ENCODE measurements at regions not wholly inside any gene's neighbourhood (a gene's known extent, or its start where the extent isn't known, plus 50 kb on each side); places are given as distances from the start of the nearest gene placed in this dataset.
"Not testable (repeated sequence)": the region's sequence is repeated elsewhere in the genome, so short reads cannot be mapped to it uniquely, and the experiment has no call there.

DNA sequence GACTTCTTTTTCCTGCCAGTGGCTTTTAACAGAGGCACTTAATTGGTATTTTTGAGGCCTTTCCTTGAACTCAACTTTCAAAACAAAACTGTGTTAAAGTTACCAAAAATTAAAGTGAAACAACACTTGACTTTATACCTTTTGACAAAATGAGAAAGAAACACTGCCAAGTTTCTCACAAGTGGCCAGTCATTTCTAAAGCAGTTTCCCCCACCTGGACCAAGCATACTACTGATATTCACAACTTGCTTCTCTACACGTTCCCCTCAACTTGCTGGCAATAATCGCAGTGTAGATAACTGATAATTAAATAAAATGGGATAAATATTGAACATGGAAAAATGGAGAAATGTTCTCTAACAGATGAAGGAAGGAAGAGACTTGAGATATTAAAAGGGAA lies 135.7 kb downstream of the TLR4 start:
- no peaks in the 10 kb centered on the region for H3K27me3 ChIP-seq
- TF ChIP-seq, protein P1, sequence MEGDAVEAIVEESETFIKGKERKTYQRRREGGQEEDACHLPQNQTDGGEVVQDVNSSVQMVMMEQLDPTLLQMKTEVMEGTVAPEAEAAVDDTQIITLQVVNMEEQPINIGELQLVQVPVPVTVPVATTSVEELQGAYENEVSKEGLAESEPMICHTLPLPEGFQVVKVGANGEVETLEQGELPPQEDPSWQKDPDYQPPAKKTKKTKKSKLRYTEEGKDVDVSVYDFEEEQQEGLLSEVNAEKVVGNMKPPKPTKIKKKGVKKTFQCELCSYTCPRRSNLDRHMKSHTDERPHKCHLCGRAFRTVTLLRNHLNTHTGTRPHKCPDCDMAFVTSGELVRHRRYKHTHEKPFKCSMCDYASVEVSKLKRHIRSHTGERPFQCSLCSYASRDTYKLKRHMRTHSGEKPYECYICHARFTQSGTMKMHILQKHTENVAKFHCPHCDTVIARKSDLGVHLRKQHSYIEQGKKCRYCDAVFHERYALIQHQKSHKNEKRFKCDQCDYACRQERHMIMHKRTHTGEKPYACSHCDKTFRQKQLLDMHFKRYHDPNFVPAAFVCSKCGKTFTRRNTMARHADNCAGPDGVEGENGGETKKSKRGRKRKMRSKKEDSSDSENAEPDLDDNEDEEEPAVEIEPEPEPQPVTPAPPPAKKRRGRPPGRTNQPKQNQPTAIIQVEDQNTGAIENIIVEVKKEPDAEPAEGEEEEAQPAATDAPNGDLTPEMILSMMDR (IDR thresholded peaks at IDR 0.05): no peak
- TF ChIP-seq POLR2A (IDR thresholded peaks at IDR 0.05): no peak
- no peak overlapping the region for H3K27ac ChIP-seq
- H3K36me3 ChIP-seq (replicated peaks in 1 of 2): no peaks in the 10 kb centered on the region
- no peaks in the 10 kb centered on the region for H3K9me3 ChIP-seq (replicated peaks in 1 of 3)
- H3K4me3 ChIP-seq: no peak overlapping the region
- intact Hi-C loops (cut with DNase I): no loop called here
- no peaks in the 10 kb centered on the region for H3K4me1 ChIP-seq (replicated peaks in 1 of 2)
- DNase-seq: no peak
- 72 to 85% (median 84%) methylated on average over 2 of the region's 2 CpGs for WGBS, 4 donors

GRCh38 chr9:117851836-117852461 lies 147.7 kb downstream of the TLR4 start:
- H3K27ac ChIP-seq; H3K36me3 ChIP-seq (replicated peaks in 1 of 2); H3K27me3 ChIP-seq; intact Hi-C loops (cut with DNase I); DNase-seq; H3K4me1 ChIP-seq (replicated peaks in 1 of 2); H3K9me3 ChIP-seq (replicated peaks in 1 of 3); H3K4me3 ChIP-seq: not testable (repeated sequence)
- WGBS, 4 donors: 83 to 99% (median 88%) methylated on average over 24 to 38 of the region's 38 CpGs

GRCh38 chr9:117858561-117858960 lies 154.4 kb downstream of the TLR4 start:
- Histone ChIP-seq H3K36me3 (replicated peaks in 1 of 2) (no peaks in the 10 kb centered on the region), H3K9me3 (replicated peaks in 1 of 3) (no peaks in the 10 kb centered on the region), H3K4me1 (replicated peaks in 1 of 2) (no peaks in the 10 kb centered on the region), H3K27me3 (no peaks in the 10 kb centered on the region), H3K4me3 (no peak overlapping the region), H3K27ac (no peak overlapping the region)
- intact Hi-C loops (cut with DNase I): no loop called here
- no peak for DNase-seq
- no peak for TF ChIP-seq POLR2A (IDR thresholded peaks at IDR 0.05)
- TF ChIP-seq, protein P1 (IDR thresholded peaks at IDR 0.05): no peak
- 58 to 75% (median 72%) methylated on average over 4 of the region's 4 CpGs for whole genome bisulfite sequencing, 4 donors

GRCh38 chr9:117860849-117861248 lies 156.6 kb downstream of the TLR4 start:
- TF ChIP-seq, protein P1 (IDR thresholded peaks at IDR 0.05): no peak
- no peak for TF ChIP-seq POLR2A (IDR thresholded peaks at IDR 0.05)
- intact Hi-C loops (cut with DNase I): no loop called here
- H3K4me3 ChIP-seq: no peak overlapping the region
- WGBS, 4 donors: 65 to 92% (median 80%) methylated on average over 1 of the region's 1 CpG
- no peaks in the 10 kb centered on the region for H3K36me3 ChIP-seq (replicated peaks in 1 of 2)
- no peak overlapping the region for H3K27ac ChIP-seq
- H3K4me1 ChIP-seq (replicated peaks in 1 of 2): no peaks in the 10 kb centered on the region
- no peaks in the 10 kb centered on the region for H3K9me3 ChIP-seq (replicated peaks in 1 of 3)
- DNase-seq: peak in 1 of 7 donors; percentile 6
- H3K27me3 ChIP-seq: no peaks in the 10 kb centered on the region

DNA sequence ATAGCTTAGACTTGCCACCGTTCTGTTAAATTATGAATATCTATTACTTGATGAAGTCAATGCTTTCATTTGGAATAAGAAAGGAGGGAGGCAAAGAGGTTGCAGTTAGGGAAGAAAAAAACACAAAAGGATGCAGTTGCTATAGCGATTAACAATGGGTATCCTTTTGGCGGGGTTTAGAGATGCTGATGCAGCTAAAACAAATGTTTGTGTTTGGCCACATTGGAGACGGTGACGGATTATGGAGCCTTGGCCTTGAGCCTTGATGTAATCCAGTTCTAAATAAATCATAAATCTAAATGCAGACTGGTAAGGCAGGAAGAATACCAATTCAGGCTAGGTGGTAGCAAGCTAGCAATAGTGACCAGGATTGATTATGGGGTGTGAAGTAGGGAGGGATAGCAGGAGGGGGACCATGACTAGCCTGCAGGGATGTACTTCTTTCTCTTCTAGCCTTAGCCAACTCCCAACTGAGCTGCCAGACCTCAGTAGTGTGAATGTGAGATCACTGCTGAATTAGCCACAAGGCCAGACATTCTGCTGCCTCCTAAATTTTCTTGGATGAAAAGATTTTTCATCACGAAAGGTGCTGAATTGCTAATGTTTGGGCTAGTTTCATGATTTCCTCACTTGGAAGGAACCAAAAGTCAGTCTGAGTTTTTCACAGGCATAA lies 160.3 kb downstream of the TLR4 start:
- no peaks in the 10 kb centered on the region for H3K27me3 ChIP-seq
- no peaks in the 10 kb centered on the region for H3K9me3 ChIP-seq (replicated peaks in 1 of 3)
- intact Hi-C loops (cut with DNase I): no loop called here
- DNase-seq: no peak
- WGBS, 4 donors: 42 to 54% (median 47%) methylated on average over 6 of the region's 6 CpGs
- no peak overlapping the region for H3K4me3 ChIP-seq
- TF ChIP-seq POLR2A (IDR thresholded peaks at IDR 0.05): no peak
- TF ChIP-seq, protein P1 (IDR thresholded peaks at IDR 0.05): no peak
- H3K4me1 ChIP-seq (replicated peaks in 1 of 2): no peaks in the 10 kb centered on the region
- H3K27ac ChIP-seq: no peak overlapping the region
- H3K36me3 ChIP-seq (replicated peaks in 1 of 2): no peaks in the 10 kb centered on the region

Data from adrenal gland (tissue), 9 donors.